ENCODE measurements at regions not wholly inside any gene's neighbourhood (a gene's known extent, or its start where the extent isn't known, plus 50 kb on each side); places are given as distances from the start of the nearest gene placed in this dataset.

- H3K36me3 ChIP-seq (ENCODE audit: insufficient read depth, low read length) = no peaks in the 10 kb centered on the region
- H3K27me3 Mint-ChIP-seq = no peaks in the 10 kb centered on the region
- H3K27ac ChIP-seq (ENCODE audit: low read depth in 1 of 2, low read length in 2 of 2) = no peak overlapping the region
- H3K9me3 ChIP-seq (ENCODE audit: control insufficient read depth in 1 of 2, insufficient read depth in 1 of 2, low read length in 2 of 2) = no peaks in the 10 kb centered on the region
- POLR2A ChIA-PET = no interaction called here
- no peaks in the 10 kb centered on the region for H3K27me3 ChIP-seq (ENCODE audit: control insufficient read depth in 1 of 2, insufficient read depth in 2 of 2, low read length in 2 of 2)
- DNase-seq = no peak
- TF ChIP-seq CTCF (IDR thresholded peaks at IDR 0.05) = no peak
- intact Hi-C loops (cut with DNase I, micrococcal nuclease) = no loop called here
- no peaks in the 10 kb centered on the region for H3K4me1 ChIP-seq (ENCODE audit: insufficient read depth, low read length)
- no peak for ATAC-seq (ENCODE audit: poor library complexity)
- H3K9me3 Mint-ChIP-seq = no peaks in the 10 kb centered on the region
- H3K36me3 Mint-ChIP-seq (ENCODE audit: low read depth) = no peaks in the 10 kb centered on the region
- no peaks in the 10 kb centered on the region for H3K4me1 Mint-ChIP-seq (ENCODE audit: low read depth)
- no peak overlapping the region for H3K27ac Mint-ChIP-seq
- H3K4me3 ChIP-seq (ENCODE audit: low read length) = no peak overlapping the region
- CTCF ChIA-PET = no interaction called here
- H3K4me3 Mint-ChIP-seq = no peak overlapping the region
Measured at GRCh38 chr1:9449976-9450696, 89.1 kb upstream of the SLC25A33 start.

GRCh38 chr1:9451081-9451480, 88.2 kb upstream of the SLC25A33 start:
- H3K4me3 ChIP-seq (ENCODE audit: low read length) = no peak overlapping the region
- Mint-ChIP-seq H3K4me1 (ENCODE audit: low read depth) (no peaks in the 10 kb centered on the region), H3K36me3 (ENCODE audit: low read depth) (no peaks in the 10 kb centered on the region), H3K9me3 (no peaks in the 10 kb centered on the region), H3K4me3 (no peak overlapping the region), H3K27me3 (no peaks in the 10 kb centered on the region), H3K27ac (no peak overlapping the region)
- H3K27me3 ChIP-seq (ENCODE audit: control insufficient read depth in 1 of 2, insufficient read depth in 2 of 2, low read length in 2 of 2) = no peaks in the 10 kb centered on the region
- ChIA-PET POLR2A (no interaction called here), CTCF (no interaction called here)
- no peak for DNase-seq
- ATAC-seq (ENCODE audit: poor library complexity) = no peak
- H3K9me3 ChIP-seq (ENCODE audit: control insufficient read depth in 1 of 2, insufficient read depth in 1 of 2, low read length in 2 of 2) = no peaks in the 10 kb centered on the region
- intact Hi-C loops (cut with DNase I, micrococcal nuclease) = no loop called here
- TF ChIP-seq CTCF (IDR thresholded peaks at IDR 0.05) = no peak
- no peak overlapping the region for H3K27ac ChIP-seq (ENCODE audit: low read depth in 1 of 2, low read length in 2 of 2)
- no peaks in the 10 kb centered on the region for H3K36me3 ChIP-seq (ENCODE audit: insufficient read depth, low read length)
- H3K4me1 ChIP-seq (ENCODE audit: insufficient read depth, low read length) = peaks cover 3% of the 10 kb centered on the region

- Mint-ChIP-seq H3K4me1 (ENCODE audit: low read depth) (no peaks in the 10 kb centered on the region), H3K9me3 (no peaks in the 10 kb centered on the region), H3K36me3 (ENCODE audit: low read depth) (no peaks in the 10 kb centered on the region), H3K27me3 (no peaks in the 10 kb centered on the region), H3K27ac (no peak overlapping the region), H3K4me3 (no peak overlapping the region)
- H3K27ac ChIP-seq (ENCODE audit: low read depth in 1 of 2, low read length in 2 of 2) = no peak overlapping the region
- H3K4me1 ChIP-seq (ENCODE audit: insufficient read depth, low read length) = peaks cover 3% of the 10 kb centered on the region
- no peaks in the 10 kb centered on the region for H3K27me3 ChIP-seq (ENCODE audit: control insufficient read depth in 1 of 2, insufficient read depth in 2 of 2, low read length in 2 of 2)
- intact Hi-C loops (cut with DNase I, micrococcal nuclease) = no loop called here
- CTCF ChIA-PET = no interaction called here
- no peaks in the 10 kb centered on the region for H3K9me3 ChIP-seq (ENCODE audit: control insufficient read depth in 1 of 2, insufficient read depth in 1 of 2, low read length in 2 of 2)
- POLR2A ChIA-PET = no interaction called here
- no peak for DNase-seq
- TF ChIP-seq CTCF (IDR thresholded peaks at IDR 0.05) = no peak
- no peaks in the 10 kb centered on the region for H3K36me3 ChIP-seq (ENCODE audit: insufficient read depth, low read length)
- ATAC-seq (ENCODE audit: poor library complexity) = no peak
- no peak overlapping the region for H3K4me3 ChIP-seq (ENCODE audit: low read length)
Measured at GRCh38 chr1:9452516-9453140, 86.6 kb upstream of the SLC25A33 start.
